ENCODE measurements at regions not wholly inside any gene's neighbourhood (a gene's known extent, or its start where the extent isn't known, plus 50 kb on each side); places are given as distances from the start of the nearest gene placed in this dataset.
A peak's percentile ranks its signal among the peaks of the same experiment; 100 is the strongest.
"Not testable (repeated sequence)": the region's sequence is repeated elsewhere in the genome, so short reads cannot be mapped to it uniquely, and the experiment has no call there.

DNA sequence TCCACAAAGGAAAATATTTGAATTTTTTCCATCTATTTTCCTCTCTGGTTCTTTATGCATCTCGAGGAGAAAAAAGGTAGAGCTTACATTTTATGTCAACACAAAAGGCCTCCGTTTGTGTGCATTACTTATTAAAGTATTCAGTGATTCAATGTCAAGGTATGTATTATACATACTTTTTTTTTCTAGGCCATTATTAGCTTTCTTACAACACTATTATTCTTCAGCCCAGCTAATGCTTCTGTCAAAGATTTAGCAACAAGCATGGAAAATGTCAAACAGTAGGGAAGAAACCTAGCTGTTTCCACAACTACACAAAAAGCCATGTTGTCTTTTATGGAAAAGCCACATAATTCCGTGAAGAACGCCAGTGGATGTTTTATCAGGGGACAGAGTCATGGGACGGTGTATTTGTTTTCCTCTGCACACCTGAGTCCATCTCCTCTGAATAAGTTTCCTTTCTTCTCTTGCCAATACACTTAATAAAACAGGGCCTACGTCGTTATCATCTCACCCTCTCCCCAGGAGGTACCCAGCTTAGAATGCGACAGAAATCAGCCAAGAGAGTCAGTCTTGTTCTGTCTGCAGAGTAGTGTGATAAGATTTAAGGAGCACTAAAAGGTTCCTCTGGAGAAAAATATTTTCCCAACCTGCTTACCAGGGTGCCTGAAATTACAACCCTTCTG, 209.7 kb upstream of the AUTS2 start:
- DNase-seq: no peak
- intact Hi-C loops (cut with DNase I): no loop called here

DNA sequence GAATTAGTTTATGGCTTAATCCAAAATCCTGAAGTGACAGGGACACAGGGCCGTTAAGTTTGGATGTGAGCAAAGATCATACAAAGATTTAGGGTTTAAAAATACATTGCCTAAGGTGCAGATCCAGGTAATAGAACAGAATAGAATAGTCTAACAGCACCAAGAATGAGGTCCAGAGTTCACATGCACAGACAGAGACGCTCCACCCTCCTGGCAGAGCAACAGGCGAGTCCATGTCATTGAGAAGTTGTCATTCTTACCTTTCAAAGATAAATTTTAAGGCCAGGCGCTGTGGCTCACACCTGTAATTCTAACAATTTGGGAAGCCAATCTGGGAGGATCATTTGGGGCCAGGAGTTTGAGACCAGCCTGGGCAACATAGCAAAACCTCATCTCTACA, 209.1 kb upstream of the AUTS2 start:
- peak in 1 of 10 donors; percentile 12 for DNase-seq
- intact Hi-C loops (cut with DNase I): no loop called here

DNA sequence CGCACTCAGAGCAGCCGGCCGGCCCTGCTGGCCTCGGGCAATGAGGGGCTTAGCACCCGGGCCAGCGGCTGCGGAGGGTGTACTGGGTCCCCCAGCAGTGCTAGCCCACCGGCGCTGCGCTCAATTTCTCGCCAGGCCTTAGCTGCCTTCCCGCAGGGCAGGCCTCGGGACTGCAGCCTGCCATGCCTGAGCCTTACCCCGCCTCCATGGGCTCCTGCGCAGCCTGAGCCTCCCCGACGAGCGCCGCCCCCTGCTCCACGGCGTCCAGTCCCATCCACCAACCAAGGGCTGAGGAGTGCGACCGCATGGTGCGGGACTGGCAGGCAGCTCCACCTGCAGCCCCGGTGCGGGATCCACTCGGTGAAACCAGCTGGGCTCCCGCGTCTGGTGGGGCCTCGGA, 204.4 kb upstream of the AUTS2 start:
- DNase-seq; intact Hi-C loops (cut with DNase I): not testable (repeated sequence)

GRCh38 chr7:69395061-69395714, 203.1 kb upstream of the AUTS2 start:
- DNase-seq: no peak
- intact Hi-C loops (cut with DNase I): no loop called here

DNA sequence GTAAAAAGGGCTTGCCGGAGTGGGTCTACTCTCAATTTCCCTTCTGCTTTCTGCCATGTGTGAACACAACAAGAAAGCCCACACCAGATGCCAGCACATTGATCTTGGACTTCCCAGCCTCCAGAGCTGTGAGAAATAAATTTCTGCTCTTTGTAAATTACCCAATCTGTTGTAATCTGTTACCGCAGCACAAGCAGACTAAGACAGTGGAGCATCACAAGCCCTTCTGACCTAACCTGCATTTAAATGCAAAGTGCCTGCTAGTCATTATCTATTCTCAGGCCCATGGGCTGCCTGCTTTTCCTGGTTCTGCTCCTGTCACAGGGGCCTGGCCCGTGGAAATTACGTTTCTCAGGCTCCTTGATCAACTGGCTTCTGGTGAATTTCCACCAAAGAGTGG, 199.3 kb upstream of the AUTS2 start:
- DNase-seq: no peak
- intact Hi-C loops (cut with DNase I): no loop called here

DNA sequence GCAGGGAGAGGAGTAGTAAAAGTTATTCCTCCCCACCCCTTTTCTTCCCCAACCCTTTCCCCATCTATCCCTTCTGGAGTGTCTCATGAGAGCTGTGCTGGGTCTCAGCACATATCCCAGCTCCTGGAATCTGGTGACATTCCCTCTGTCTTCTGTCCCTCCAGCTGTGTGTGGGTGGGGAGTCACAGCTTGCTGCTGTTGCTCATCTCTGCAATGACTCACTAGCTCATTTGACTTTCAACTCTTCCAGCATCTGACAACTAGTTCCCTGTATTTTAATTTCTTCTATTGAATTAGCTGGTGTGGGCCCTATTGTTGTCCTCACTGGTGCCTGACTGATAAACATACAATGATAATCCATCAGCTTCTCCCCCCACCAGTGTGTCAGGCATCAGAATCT, 198.9 kb upstream of the AUTS2 start:
- peak; percentile 40 to 94 (median 60) for DNase-seq
- intact Hi-C loops (cut with DNase I): no loop called here

GRCh38 chr7:69402696-69403095, 195.6 kb upstream of the AUTS2 start:
- intact Hi-C loops (cut with DNase I): no loop called here
- DNase-seq: no peak

DNA sequence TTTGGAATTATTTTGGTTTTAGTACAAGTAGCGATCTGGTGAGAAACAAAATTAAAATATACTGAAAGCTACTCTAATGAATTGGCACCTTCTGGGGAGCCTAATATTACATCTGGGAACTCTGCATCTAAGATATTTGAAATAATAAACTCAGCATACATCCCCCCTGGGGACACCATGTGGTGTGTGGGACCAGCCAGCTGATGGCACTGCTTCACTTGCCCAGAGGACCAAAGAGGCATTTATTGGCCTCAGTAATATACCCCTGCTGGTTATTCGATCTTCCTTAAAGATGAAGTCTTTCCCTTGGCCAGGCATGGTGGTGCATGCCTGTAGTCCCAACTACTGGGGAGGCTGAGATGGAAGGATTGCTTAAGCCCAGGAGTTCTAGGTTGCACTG, 195.1 kb upstream of the AUTS2 start:
- DNase-seq: no peak
- intact Hi-C loops (cut with DNase I): no loop called here

- DNase-seq: no peak
- intact Hi-C loops (cut with DNase I): no loop called here
These were observed 187.3 kb upstream of the AUTS2 start for GRCh38 chr7:69411018-69411417.

DNA sequence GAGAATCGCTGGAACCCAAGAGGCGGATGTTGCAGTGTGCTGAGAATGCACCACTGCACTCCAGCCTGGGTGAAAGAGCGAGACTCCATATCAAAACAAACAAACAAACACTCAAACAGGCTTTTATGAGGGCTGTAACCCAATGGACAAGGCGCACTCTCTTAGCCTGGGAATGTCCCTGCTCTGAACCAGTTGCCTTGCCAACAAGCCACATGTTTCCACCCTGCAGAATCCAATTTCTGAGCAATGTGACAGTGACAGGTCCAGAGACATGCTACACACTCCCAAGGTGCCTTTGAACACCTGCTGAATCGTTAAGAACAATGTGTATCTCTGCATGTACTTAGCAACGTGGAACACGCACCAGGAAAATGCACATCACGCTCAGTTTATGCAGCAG, 186.8 kb upstream of the AUTS2 start:
- intact Hi-C loops (cut with DNase I): no loop called here

GRCh38 chr7:69412331-69413146, 185.7 kb upstream of the AUTS2 start:
- intact Hi-C loops (cut with DNase I): no loop called here
- DNase-seq: peak in 3 of 10 donors; percentile 15 to 74 (median 24)

More for the DNA sequence above, 186.8 kb upstream of the AUTS2 start:
- DNase-seq: peak in 1 of 10 donors; percentile 18

DNA sequence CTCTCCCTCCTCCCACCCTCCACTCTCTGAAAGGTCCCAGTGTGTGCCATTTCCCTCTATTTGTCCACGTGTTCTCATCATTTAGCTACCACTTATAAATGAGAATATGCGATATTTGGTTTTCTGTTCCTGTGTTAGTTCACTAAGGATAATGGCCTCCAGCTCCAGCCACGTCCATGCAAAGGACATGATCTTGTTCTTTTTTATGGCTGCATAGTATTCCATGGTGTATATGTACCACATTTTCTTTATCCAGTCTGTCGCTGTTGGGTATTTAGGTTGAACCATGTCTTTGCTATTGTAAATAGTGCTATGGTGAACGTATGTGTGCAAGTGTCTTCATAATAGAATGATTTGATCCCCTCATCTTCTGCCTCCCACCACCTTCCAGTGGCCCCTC, 183.7 kb upstream of the AUTS2 start:
- intact Hi-C loops (cut with DNase I): no loop called here
- no peak for DNase-seq

DNA sequence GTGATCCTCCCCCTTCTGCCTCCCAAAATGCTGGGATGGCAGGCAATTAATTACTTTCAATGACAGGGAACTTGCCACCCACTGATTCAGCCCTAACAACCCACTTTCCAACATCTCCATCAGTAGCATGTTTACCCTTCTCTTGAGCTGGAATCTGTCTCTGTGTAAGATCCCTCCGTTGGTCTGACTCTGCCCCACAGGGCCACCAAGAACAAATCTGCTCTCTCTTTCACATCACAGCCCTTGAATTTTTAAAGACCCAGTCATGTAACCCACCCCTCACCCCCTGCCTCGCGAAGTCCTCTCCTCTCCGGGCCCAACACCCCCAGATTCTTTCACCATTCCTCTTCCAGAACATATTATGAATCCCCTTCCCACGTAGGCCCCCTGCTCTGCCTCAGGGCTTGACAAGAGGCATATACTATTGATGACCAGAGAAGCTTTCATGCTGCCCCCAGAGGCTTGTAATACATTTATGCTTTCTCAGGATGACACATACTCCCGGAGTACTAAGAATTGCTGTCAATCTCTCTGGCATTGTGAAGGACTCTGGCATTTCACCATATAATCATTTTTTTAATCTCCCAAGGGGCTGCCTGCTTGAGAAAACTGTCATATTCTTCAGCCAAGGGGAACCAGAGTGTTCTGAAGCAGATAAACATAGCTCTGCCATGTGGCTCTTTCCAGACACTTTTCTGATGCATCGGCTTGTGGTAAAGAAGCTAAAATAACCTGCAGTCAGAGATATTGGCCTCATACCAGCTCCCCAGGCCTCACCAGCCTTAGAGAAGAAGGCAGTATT, 179.2 kb upstream of the AUTS2 start:
- no peak for DNase-seq
- intact Hi-C loops (cut with DNase I): no loop called here

GRCh38 chr7:69419934-69420333, 178.3 kb upstream of the AUTS2 start:
- intact Hi-C loops (cut with DNase I): no loop called here
- DNase-seq: no peak

- no peak for DNase-seq
- intact Hi-C loops (cut with DNase I): no loop called here
These were observed 175.7 kb upstream of the AUTS2 start for GRCh38 chr7:69422574-69422985.

- intact Hi-C loops (cut with DNase I): no loop called here
These were observed 171.6 kb upstream of the AUTS2 start for GRCh38 chr7:69426705-69427104.

GRCh38 chr7:69428089-69428488, 170.2 kb upstream of the AUTS2 start:
- no peak for DNase-seq
- intact Hi-C loops (cut with DNase I): no loop called here

More at GRCh38 chr7:69426705-69427104, 171.6 kb upstream of the AUTS2 start:
- no peak for DNase-seq

DNA sequence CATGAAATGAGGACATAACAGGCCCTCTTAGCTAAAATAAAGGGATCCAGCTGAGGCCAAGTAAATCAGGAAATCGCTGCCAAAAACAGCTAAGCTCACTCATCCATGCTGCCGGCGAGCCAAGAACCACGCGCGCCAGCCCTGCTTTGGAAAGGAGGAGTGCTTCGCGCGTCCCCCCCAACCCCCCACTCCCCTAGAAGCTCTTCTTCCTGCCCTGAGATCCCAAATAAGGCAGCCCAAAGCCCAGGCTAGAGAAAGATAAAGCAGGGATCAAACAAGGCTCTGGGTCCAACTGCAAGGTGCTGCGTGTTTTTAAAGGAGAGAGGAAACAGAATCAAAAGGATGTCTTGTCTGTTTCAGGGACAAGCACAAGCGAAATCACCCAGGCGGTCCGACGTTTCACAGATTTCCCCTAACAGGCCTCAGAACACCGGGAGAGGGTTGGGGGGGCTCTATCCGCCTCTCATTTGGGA, 168.3 kb upstream of the AUTS2 start:
- intact Hi-C loops (cut with DNase I): no loop called here
- peak; percentile 32 to 93 (median 58) for DNase-seq

DNA sequence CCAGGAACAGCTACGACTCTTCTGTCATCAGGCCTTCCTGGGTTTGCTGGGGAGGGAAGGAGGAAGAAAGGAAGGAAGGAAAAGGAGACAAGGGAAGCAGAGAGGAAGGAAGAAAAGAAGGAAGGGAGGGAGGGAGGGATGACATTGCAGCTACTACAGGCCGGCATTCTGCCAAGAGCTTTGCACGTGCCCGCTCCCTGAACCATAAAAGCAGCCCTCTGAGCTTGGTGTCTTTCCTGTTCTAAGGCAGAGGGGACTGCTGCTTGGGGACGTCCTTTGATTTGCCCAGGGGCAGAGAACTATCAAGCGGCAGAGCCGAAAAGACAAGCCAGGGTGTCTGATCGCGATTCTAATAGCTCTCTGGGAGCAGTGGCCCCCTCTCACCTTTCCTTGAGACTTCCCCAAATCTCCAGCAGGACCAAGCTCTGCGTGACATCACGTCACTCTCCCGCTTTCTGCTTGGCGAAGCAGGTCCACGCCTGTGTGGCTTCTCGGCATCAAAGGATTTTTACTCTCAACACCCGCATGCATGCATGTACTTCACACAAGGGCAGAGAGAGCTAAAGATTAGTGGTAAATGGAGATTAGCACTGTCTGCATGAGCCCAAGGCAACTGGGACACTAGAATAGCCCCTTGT, 167.8 kb upstream of the AUTS2 start:
- DNase-seq: peak in 3 of 10 donors; percentile 18 to 78 (median 28)

DNA sequence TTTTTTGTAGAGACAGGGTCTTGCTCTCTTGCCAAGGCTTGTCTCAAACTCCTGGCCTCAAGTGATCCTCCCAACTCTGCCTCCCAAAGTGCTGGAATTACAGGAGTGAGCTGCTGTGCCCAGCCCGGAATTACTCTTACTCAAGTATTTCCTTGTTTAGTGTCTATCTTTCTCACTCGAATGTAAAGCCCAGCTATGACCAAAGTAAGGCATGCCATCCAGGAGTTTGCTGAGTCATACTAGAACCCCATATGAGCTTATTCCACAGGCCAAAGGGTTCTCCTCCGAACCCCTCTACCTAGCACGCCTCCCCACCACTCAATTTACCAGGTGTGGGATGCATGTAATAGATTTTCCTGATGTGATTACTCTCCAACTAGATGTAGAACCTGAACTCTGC, 166.6 kb upstream of the AUTS2 start:
- no peak for DNase-seq
- intact Hi-C loops (cut with DNase I): no loop called here

More for the DNA sequence above, 167.8 kb upstream of the AUTS2 start:
- intact Hi-C loops (cut with DNase I): no loop called here
